ENCODE measurements at regions not wholly inside any gene's neighbourhood (a gene's known extent, or its start where the extent isn't known, plus 50 kb on each side); places are given as distances from the start of the nearest gene placed in this dataset.

DNA sequence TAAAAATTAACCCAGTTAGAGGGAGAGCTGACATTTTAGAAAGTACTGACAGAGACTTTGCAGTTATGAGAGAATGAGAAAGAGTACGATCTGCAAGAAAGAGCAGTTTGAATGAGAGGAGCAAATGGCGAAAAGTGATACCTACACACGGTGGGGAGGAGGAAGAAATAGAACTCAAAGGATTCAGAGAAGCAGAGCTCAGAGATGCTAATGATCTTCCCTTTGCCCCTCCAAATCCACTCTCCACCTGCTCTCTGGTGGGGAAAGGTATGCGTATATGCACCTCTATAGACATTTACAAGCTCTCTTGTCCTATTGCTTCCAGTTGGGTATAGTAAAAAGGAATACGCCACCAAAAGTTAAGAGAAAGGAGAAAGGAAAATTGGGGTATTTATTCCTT is 123.3 kb upstream of the TTC14 start:
- TF ChIP-seq NFYB (IDR thresholded peaks at IDR 0.05; ENCODE audit: insufficient read depth, low read depth, low read length) (no peak), JUNB (IDR thresholded peaks at IDR 0.05) (no peak)

Measured in GM12878 (cell line).